Calu3 (cell line): ENCODE measurements at regions not wholly inside any gene's neighbourhood (a gene's known extent, or its start where the extent isn't known, plus 50 kb on each side); places are given as distances from the start of the nearest gene placed in this dataset.

Experiments
- BruUV-seq: library from RNA; stranded (reverse); fragments of 400-500 nt; replicated peaks from 2 replicates; lab custom pipeline; 2021; lab: Mats Ljungman, UMichigan
- CTCF ChIA-PET: fragments of 300-600 bp; sonication (Branson Sonifier 250); formaldehyde crosslinking; loops from one replicate; lab custom pipeline; 2022; ENCODE audit warnings: antibody characterized with exemption; lab: Charles Lee
- DNase-seq: peaks from one replicate; pipeline ENCODE4 v3.0.0; 2022
- H3K27ac Mint-ChIP-seq: one replicate; pipeline ENCODE4 v1.8.0; 2022; ENCODE audit warnings: mixed read lengths; ENCODE audit not compliant: unreplicated experiment
- H3K27me3 Mint-ChIP-seq: one replicate; pipeline ENCODE4 v1.8.0; 2022; ENCODE audit warnings: mixed read lengths; ENCODE audit not compliant: unreplicated experiment
- H3K36me3 Mint-ChIP-seq: one replicate; pipeline ENCODE4 v1.8.0; 2022; ENCODE audit warnings: mild to moderate bottlenecking, moderate library complexity, mixed read lengths; ENCODE audit not compliant: insufficient read depth, unreplicated experiment
- H3K4me1 Mint-ChIP-seq: one replicate; pipeline ENCODE4 v1.8.0; 2022; ENCODE audit warnings: mild to moderate bottlenecking, low read depth, mixed read lengths; ENCODE audit not compliant: unreplicated experiment
- H3K4me3 Mint-ChIP-seq: one replicate; pipeline ENCODE4 v1.8.0; 2022; ENCODE audit warnings: mild to moderate bottlenecking, low read depth, moderate library complexity, mixed read lengths; ENCODE audit not compliant: unreplicated experiment
- H3K9me3 Mint-ChIP-seq: one replicate; pipeline ENCODE4 v1.8.0; 2022; ENCODE audit warnings: low read depth, mixed read lengths; ENCODE audit not compliant: unreplicated experiment
- CTCF ChIP-seq: fragments of 200-600 bp; IDR thresholded peaks from one replicate; pipeline ENCODE4 v1.8.0; 2022; ENCODE audit warnings: antibody characterized with exemption; ENCODE audit not compliant: unreplicated experiment
- intact Hi-C: fragments of 100-400 bp; cut with micrococcal nuclease; formaldehyde crosslinking; loops from one replicate; pipeline ENCODE4 v1.10.0; 2022; ENCODE audit not compliant: unreplicated experiment

GRCh38 chr3:55343486-55344357 is 143.4 kb downstream of the WNT5A start:
- no peak for DNase-seq
- no TSS peak for BruUV-seq
- TF ChIP-seq CTCF = no peak
- Mint-ChIP-seq H3K4me3 (no peak overlapping the region), H3K9me3 (peaks cover 7% of the 10 kb centered on the region), H3K27me3 (no peaks in the 10 kb centered on the region), H3K4me1 (no peaks in the 10 kb centered on the region), H3K36me3 (no peaks in the 10 kb centered on the region), H3K27ac (no peak overlapping the region)
- intact Hi-C loops = no loop called here
- CTCF ChIA-PET = no interaction called here

- Mint-ChIP-seq H3K4me1 (no peaks in the 10 kb centered on the region), H3K4me3 (no peak overlapping the region), H3K9me3 (peaks cover 7% of the 10 kb centered on the region), H3K36me3 (no peaks in the 10 kb centered on the region), H3K27ac (no peak overlapping the region), H3K27me3 (no peaks in the 10 kb centered on the region)
- CTCF ChIA-PET = no interaction called here
- no peak for DNase-seq
- BruUV-seq = no TSS peak
- intact Hi-C loops = no loop called here
- no peak for TF ChIP-seq CTCF
Measured at GRCh38 chr3:55341502-55342031, 145.5 kb downstream of the WNT5A start.

DNA sequence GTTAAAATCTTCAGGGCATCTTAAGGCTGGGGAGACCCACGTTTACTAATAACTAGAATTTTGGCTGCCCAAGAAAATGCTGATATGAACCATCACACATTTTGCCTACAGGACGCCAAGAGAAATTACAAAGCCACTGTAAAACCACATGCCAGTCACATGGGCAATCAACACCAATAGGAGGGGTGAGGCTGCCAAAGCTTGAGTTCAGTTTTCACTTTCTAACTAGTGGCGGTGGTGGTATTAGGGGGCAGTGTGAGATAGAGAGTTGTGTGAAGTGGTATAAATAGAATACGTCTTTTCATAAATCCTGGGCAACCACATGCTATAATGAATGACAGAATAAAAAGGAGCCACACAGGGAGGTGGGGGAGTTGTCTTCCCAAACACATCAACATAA is 147.3 kb downstream of the WNT5A start:
- no TSS peak for BruUV-seq
- no peak for DNase-seq
- no peak overlapping the region for H3K4me3 Mint-ChIP-seq
- CTCF ChIA-PET = no interaction called here
- H3K9me3 Mint-ChIP-seq = peaks cover 7% of the 10 kb centered on the region
- no peak for TF ChIP-seq CTCF
- H3K36me3 Mint-ChIP-seq = no peaks in the 10 kb centered on the region
- H3K27me3 Mint-ChIP-seq = no peaks in the 10 kb centered on the region
- intact Hi-C loops = no loop called here
- no peak overlapping the region for H3K27ac Mint-ChIP-seq
- H3K4me1 Mint-ChIP-seq = no peaks in the 10 kb centered on the region

DNA sequence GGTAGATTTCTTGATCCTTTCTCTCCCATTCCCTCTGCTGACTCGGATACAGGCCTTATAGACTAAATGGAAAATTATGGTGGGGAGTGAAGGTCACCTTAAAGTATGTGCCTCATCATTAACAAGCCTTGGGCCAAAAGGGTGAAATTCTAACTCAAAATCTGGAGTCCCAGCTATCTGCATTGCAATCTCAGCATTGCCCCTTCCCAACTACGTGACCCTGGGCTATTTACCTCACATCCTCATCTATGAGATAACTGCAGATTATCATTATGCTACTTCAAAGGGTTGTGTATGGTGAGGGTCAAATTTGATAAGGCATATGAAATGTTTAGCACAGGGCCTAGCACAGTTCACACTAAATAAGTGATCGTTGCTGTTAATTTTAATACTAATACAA is 147.7 kb downstream of the WNT5A start:
- H3K9me3 Mint-ChIP-seq = peaks cover 7% of the 10 kb centered on the region
- BruUV-seq = no TSS peak

More for the DNA sequence above, 147.7 kb downstream of the WNT5A start:
- Mint-ChIP-seq H3K4me3 (no peak overlapping the region), H3K27me3 (no peaks in the 10 kb centered on the region), H3K27ac (no peak overlapping the region), H3K36me3 (no peaks in the 10 kb centered on the region), H3K4me1 (no peaks in the 10 kb centered on the region)
- intact Hi-C loops = no loop called here
- no peak for DNase-seq
- CTCF ChIA-PET = no interaction called here
- TF ChIP-seq CTCF = no peak
